K562 (cell line): ENCODE measurements at regions not wholly inside any gene's neighbourhood (a gene's known extent, or its start where the extent isn't known, plus 50 kb on each side); places are given as distances from the start of the nearest gene placed in this dataset.

Experiments
- ATAC-seq: fragments of 200-7000 bp; cut with Tn5 transposase; 3 replicates; pipeline ENCODE4 v1.9.1; 2020; ENCODE audit warnings: moderate library complexity
- BruUV-seq: library from RNA; stranded (reverse); fragments of 400-500 nt; replicated peaks from 2 replicates; lab custom pipeline; 2021; lab: Mats Ljungman, UMichigan
- CTCF ChIA-PET: fragments of 300-600 bp; formaldehyde crosslinking; extraction: SDS; loops from one replicate; lab custom pipeline; 2021; ENCODE audit warnings: low intra/inter-chr PET ratio; lab: Yijun Ruan, JAX
- POLR2A ChIA-PET: fragments of 300-600, 350-650 bp; sonication (Branson Sonifier 250); formaldehyde crosslinking; extraction: SDS; loops from one replicate; lab custom pipeline; 2021; ENCODE audit warnings: antibody characterized with exemption, inconsistent platforms; lab: Yijun Ruan, JAX
- DNase-seq, 4 experiments: peaks; one replicate each; pipeline versions ENCODE4 v3.0.0 to v3.0.0-alpha.2; 2011 to 2018; ENCODE audit warnings: low spot score in 3 of 4, mixed read lengths in 3 of 4; ENCODE audit errors: extremely low read depth in 1 of 4
- FAIRE-seq: peaks from 2 replicates; lab custom pipeline; 2011; peaks lifted over from hg19 to GRCh38; lab: Jason Lieb, UNC
- H2AFZ ChIP-seq: 2 replicates; pipeline ENCODE4 v1.6.0; 2011; ENCODE audit warnings: low read depth, low read length, control low read depth, inconsistent platforms
- H3K27ac ChIP-seq: fragments of 200-600 bp; 3 replicates; pipeline ENCODE4 v1.8.0; 2011; ENCODE audit warnings: low read depth, mild to moderate bottlenecking, control low read depth, inconsistent platforms, low read length, moderate library complexity, mixed read lengths; ENCODE audit errors: extremely low read depth
- H3K27me3 ChIP-seq, 2 experiments: fragments of 300-600 bp in 1 of 2; 2 replicates in 1 of 2; 3 replicates in 1 of 2; pipeline versions ENCODE4 v1.6.0 to v1.8.0; 2011; ENCODE audit warnings: inconsistent platforms in 2 of 2, low read length in 2 of 2, mild to moderate bottlenecking in 1 of 2, mixed read lengths in 1 of 2, moderate library complexity in 1 of 2; ENCODE audit not compliant: control insufficient read depth in 2 of 2, insufficient read depth in 2 of 2
- H3K36me3 ChIP-seq: fragments of 300-600 bp; 3 replicates; pipeline ENCODE4 v1.8.0; 2011; ENCODE audit warnings: mild to moderate bottlenecking, low read length, inconsistent platforms; ENCODE audit not compliant: control insufficient read depth, insufficient read depth
- H3K4me1 ChIP-seq, 2 experiments: fragments of 200-600 bp in 1 of 2; replicated peaks in 1 of 2; 2 replicates in 1 of 2; 3 replicates in 1 of 2; pipeline versions ENCODE4 v1.5.1 to v1.8.0; 2011; ENCODE audit warnings: inconsistent platforms in 2 of 2, low read length in 2 of 2, mild to moderate bottlenecking in 1 of 2, mixed read lengths in 1 of 2, moderate library complexity in 1 of 2; ENCODE audit not compliant: control insufficient read depth in 2 of 2, insufficient read depth in 2 of 2
- H3K4me2 ChIP-seq: 2 replicates; pipeline ENCODE4 v1.6.1; 2011; ENCODE audit warnings: low read length, control low read depth, inconsistent platforms, mixed read lengths; ENCODE audit not compliant: insufficient read depth
- H3K4me3 ChIP-seq: fragments of 200-600 bp; sonication (generic), shearing (Covaris generic); 2 replicates; pipeline ENCODE4 v1.5.1; 2016; ENCODE audit warnings: control low read depth, inconsistent platforms
- H3K79me2 ChIP-seq: fragments of 200-600 bp; 3 replicates; pipeline ENCODE4 v1.8.0; 2011; ENCODE audit warnings: low read length, inconsistent platforms; ENCODE audit not compliant: control insufficient read depth, insufficient read depth
- H3K9ac ChIP-seq, 2 experiments: 2 replicates each; pipeline versions ENCODE4 v1.6.0 to v1.6.1; 2011; ENCODE audit warnings: low read depth in 2 of 2, low read length in 2 of 2, control low read depth in 1 of 2, inconsistent platforms in 1 of 2, mild to moderate bottlenecking in 1 of 2, mixed read lengths in 1 of 2; ENCODE audit not compliant: insufficient read depth in 1 of 2
- H3K9me1 ChIP-seq: one replicate; pipeline ENCODE4 v1.6.0; 2011; ENCODE audit warnings: inconsistent platforms, mild to moderate bottlenecking, low read length, moderate library complexity; ENCODE audit not compliant: control insufficient read depth, insufficient read depth
- H3K9me3 ChIP-seq: replicated peaks from 2 replicates; pipeline ENCODE4 v1.5.1; 2011; ENCODE audit warnings: low read depth, low read length, inconsistent platforms; ENCODE audit not compliant: control insufficient read depth, insufficient read depth
- H4K20me1 ChIP-seq: replicated peaks from 2 replicates; pipeline ENCODE4 v1.6.1; 2011; ENCODE audit warnings: low read length, inconsistent platforms, mixed read lengths; ENCODE audit not compliant: control insufficient read depth, insufficient read depth
- JUND ChIP-seq, 2 experiments: IDR thresholded peaks; 2 replicates in 1 of 2; 3 replicates in 1 of 2; pipeline ENCODE4 v1.6.1; 2011; ENCODE audit warnings: borderline replicate concordance in 2 of 2, low read depth in 2 of 2, low read length in 2 of 2, improper control_type of control experiment in 1 of 2, missing biosample characterization in 1 of 2, missing genetic modification characterization in 1 of 2, missing genetic modification reagents in 1 of 2
- KLF6 ChIP-seq: fragments of 250-450 bp; sonication (Bioruptor Pico); IDR thresholded peaks from 2 replicates; pipeline ENCODE4 v1.4.0; 2020; ENCODE audit warnings: mild to moderate bottlenecking, moderate library complexity, borderline replicate concordance
- RBM15 ChIP-seq: fragments of 200-400 bp; formaldehyde crosslinking; IDR thresholded peaks from 2 replicates; pipeline ENCODE4 v1.6.1; 2018; ENCODE audit warnings: mild to moderate bottlenecking, low read length, moderate library complexity; ENCODE audit not compliant: insufficient read depth
- ZNF24 ChIP-seq: fragments of 450-650 bp; IDR thresholded peaks from 2 replicates; pipeline ENCODE4 v1.6.1; 2016
- ZNF609 ChIP-seq: sonication (generic); formaldehyde crosslinking; IDR thresholded peaks from 2 replicates; pipeline ENCODE4 v1.8.1; 2023; ENCODE audit warnings: missing genetic modification reagents, mild to moderate bottlenecking, borderline replicate concordance
- WGBS: fragments of 100-300 bp; shearing (Covaris generic); methylation state at CpG from one replicate; pipeline ENCODE4 v1.1.6; 2016; ENCODE audit warnings: low coverage, mixed read lengths; ENCODE audit not compliant: insufficient coverage; ENCODE audit errors: missing lambda C conversion rate; 5-methylcytosine and 5-hydroxymethylcytosine counted together
- in situ Hi-C: fragments of 300-500 bp; cut with MboI; formaldehyde crosslinking; loops from 4 replicates; pipeline ENCODE4 v1.15.0; 2018; ENCODE audit warnings: inconsistent platforms, mixed read lengths
- intact Hi-C: fragments of 100-400 bp; cut with micrococcal nuclease; formaldehyde crosslinking; loops from 2 replicates; pipeline ENCODE4 v1.14.2; 2022

- in situ Hi-C loops, result no loop called here
- no peak overlapping the region for H3K27ac ChIP-seq
- ChIA-PET CTCF (no interaction called here), POLR2A (no interaction called here)
- intact Hi-C loops, result no loop called here
- H4K20me1 ChIP-seq, result no peaks in the 10 kb centered on the region
- H2AFZ ChIP-seq, result no peak overlapping the region
- no peak for ATAC-seq
- H3K79me2 ChIP-seq, result no peaks in the 10 kb centered on the region
- DNase-seq, result no peak
- H3K4me1 ChIP-seq, result no peaks in the 10 kb centered on the region
- no peak overlapping the region for H3K4me3 ChIP-seq
- no peak overlapping the region for H3K9ac ChIP-seq
- H3K4me2 ChIP-seq, result no peak overlapping the region
- no peaks in the 10 kb centered on the region for H3K9me3 ChIP-seq
- TF ChIP-seq KLF6 (CRISPR knock-in tag), result no peak
- no peak for TF ChIP-seq ZNF609 (CRISPR knock-in tag)
- no peak for TF ChIP-seq RBM15
- no peak for TF ChIP-seq ZNF24
- TF ChIP-seq JUND (IDR thresholded peaks at IDR 0.05; ENCODE audit: borderline replicate concordance, low read depth, low read length), result no peak
- TF ChIP-seq JUND (tag; IDR thresholded peaks at IDR 0.05; ENCODE audit: borderline replicate concordance, low read depth, low read length), result no peak
- TF ChIP-seq, all 486 proteins: peak for 0
- BruUV-seq, result no TSS peak
- no peak for FAIRE-seq
- 0% methylated on average over 3 of the region's 3 CpGs for WGBS
- Histone ChIP-seq H3K9me1 (no peaks in the 10 kb centered on the region), H3K27me3 (no peaks in the 10 kb centered on the region), H3K36me3 (no peaks in the 10 kb centered on the region)
Measured at GRCh38 chr6:144969154-144969553, 684.0 kb downstream of the UTRN start.
